K562 (cell line): ENCODE measurements at regions not wholly inside any gene's neighbourhood (a gene's known extent, or its start where the extent isn't known, plus 50 kb on each side); places are given as distances from the start of the nearest gene placed in this dataset.

Experiments used
- ASH1L ChIP-seq: fragments of 450-650 bp; IDR thresholded peaks from 2 replicates; pipeline ENCODE4 v1.6.1; 2018; ENCODE audit warnings: borderline replicate concordance, mild to moderate bottlenecking, low read depth; ENCODE audit not compliant: partially characterized antibody
- CBX5 ChIP-seq: IDR thresholded peaks from 2 replicates; pipeline ENCODE4 v1.6.1; 2014; ENCODE audit warnings: low read depth, borderline replicate concordance
- EZH2 ChIP-seq: IDR thresholded peaks from 2 replicates; pipeline ENCODE4 v1.6.1; 2012; ENCODE audit warnings: low read depth, mild to moderate bottlenecking, inconsistent platforms, low read length, borderline replicate concordance
- MEIS2 ChIP-seq: fragments of 450-650 bp; IDR thresholded peaks from 2 replicates; pipeline ENCODE4 v1.6.1; 2014; ENCODE audit warnings: mild to moderate bottlenecking; ENCODE audit not compliant: partially characterized antibody
- TCF7L2 ChIP-seq: fragments of 150-350 bp; IDR thresholded peaks from 2 replicates; pipeline ENCODE4 v1.6.1; 2016; ENCODE audit warnings: low read depth, mild to moderate bottlenecking, low read length, moderate library complexity
- TF ChIP-seq, protein P1 (sequence below): sonication (generic); formaldehyde crosslinking; IDR thresholded peaks from 2 replicates; pipeline ENCODE4 v1.8.0; 2022; ENCODE audit warnings: missing genetic modification reagents, mild to moderate bottlenecking, borderline replicate concordance
- TF ChIP-seq, protein P2 (sequence below): IDR thresholded peaks from 3 replicates; pipeline ENCODE4 v1.6.1; 2011; ENCODE audit warnings: borderline replicate concordance, mild to moderate bottlenecking; ENCODE audit not compliant: insufficient read length, insufficient read depth
- TF ChIP-seq, protein P3 (sequence below): IDR thresholded peaks from 2 replicates; pipeline ENCODE4 v1.6.1; 2014; ENCODE audit warnings: antibody characterized with exemption
- TF ChIP-seq, protein P4 (sequence below): sonication (generic); formaldehyde crosslinking; IDR thresholded peaks from 2 replicates; pipeline ENCODE4 v1.8.1; 2023; ENCODE audit warnings: mild to moderate bottlenecking, missing genetic modification reagents

DNA sequence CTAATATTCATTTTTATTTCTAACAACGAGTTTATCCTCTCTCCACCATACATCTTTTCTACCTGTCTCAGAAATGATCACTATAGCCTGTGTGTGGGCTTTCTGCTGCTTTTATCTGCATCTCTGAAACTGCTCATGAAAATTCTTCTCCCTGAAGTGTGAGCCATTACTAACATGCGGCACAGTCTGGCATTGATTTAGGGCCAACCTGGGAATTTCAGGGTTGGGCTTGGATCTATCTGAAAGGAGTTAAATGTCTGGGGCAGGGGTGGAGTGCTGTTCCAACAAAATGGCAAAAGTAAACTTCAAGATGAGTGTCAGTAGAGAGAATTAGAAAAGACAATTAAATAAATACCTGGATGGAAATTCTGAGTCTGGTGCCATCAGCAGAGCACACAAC, 198.2 kb upstream of the OSR1 start (continued):
- TF ChIP-seq, protein P1, sequence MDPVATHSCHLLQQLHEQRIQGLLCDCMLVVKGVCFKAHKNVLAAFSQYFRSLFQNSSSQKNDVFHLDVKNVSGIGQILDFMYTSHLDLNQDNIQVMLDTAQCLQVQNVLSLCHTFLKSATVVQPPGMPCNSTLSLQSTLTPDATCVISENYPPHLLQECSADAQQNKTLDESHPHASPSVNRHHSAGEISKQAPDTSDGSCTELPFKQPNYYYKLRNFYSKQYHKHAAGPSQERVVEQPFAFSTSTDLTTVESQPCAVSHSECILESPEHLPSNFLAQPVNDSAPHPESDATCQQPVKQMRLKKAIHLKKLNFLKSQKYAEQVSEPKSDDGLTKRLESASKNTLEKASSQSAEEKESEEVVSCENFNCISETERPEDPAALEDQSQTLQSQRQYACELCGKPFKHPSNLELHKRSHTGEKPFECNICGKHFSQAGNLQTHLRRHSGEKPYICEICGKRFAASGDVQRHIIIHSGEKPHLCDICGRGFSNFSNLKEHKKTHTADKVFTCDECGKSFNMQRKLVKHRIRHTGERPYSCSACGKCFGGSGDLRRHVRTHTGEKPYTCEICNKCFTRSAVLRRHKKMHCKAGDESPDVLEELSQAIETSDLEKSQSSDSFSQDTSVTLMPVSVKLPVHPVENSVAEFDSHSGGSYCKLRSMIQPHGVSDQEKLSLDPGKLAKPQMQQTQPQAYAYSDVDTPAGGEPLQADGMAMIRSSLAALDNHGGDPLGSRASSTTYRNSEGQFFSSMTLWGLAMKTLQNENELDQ (CRISPR knock-in tag) = no peak
- no peak for TF ChIP-seq ASH1L
- TF ChIP-seq, protein P2, sequence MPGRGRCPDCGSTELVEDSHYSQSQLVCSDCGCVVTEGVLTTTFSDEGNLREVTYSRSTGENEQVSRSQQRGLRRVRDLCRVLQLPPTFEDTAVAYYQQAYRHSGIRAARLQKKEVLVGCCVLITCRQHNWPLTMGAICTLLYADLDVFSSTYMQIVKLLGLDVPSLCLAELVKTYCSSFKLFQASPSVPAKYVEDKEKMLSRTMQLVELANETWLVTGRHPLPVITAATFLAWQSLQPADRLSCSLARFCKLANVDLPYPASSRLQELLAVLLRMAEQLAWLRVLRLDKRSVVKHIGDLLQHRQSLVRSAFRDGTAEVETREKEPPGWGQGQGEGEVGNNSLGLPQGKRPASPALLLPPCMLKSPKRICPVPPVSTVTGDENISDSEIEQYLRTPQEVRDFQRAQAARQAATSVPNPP = no peak
- TF ChIP-seq MEIS2 = no peak
- TF ChIP-seq CBX5 = no peak
- TF ChIP-seq, protein P3, sequence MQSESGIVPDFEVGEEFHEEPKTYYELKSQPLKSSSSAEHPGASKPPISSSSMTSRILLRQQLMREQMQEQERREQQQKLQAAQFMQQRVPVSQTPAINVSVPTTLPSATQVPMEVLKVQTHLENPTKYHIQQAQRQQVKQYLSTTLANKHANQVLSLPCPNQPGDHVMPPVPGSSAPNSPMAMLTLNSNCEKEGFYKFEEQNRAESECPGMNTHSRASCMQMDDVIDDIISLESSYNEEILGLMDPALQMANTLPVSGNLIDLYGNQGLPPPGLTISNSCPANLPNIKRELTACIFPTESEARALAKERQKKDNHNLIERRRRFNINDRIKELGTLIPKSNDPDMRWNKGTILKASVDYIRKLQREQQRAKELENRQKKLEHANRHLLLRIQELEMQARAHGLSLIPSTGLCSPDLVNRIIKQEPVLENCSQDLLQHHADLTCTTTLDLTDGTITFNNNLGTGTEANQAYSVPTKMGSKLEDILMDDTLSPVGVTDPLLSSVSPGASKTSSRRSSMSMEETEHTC = no peak
- no peak for TF ChIP-seq EZH2
- TF ChIP-seq TCF7L2 = no peak
- TF ChIP-seq, protein P4, sequence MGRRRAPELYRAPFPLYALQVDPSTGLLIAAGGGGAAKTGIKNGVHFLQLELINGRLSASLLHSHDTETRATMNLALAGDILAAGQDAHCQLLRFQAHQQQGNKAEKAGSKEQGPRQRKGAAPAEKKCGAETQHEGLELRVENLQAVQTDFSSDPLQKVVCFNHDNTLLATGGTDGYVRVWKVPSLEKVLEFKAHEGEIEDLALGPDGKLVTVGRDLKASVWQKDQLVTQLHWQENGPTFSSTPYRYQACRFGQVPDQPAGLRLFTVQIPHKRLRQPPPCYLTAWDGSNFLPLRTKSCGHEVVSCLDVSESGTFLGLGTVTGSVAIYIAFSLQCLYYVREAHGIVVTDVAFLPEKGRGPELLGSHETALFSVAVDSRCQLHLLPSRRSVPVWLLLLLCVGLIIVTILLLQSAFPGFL (CRISPR knock-in tag) = no peak
